ENCODE measurements at regions not wholly inside any gene's neighbourhood (a gene's known extent, or its start where the extent isn't known, plus 50 kb on each side); places are given as distances from the start of the nearest gene placed in this dataset.

GRCh38 chr22:48238284-48238915, 1476.0 kb downstream of the TBC1D22A start:
- BruUV-seq (replicated peaks): no TSS peak
- 18% methylated on average over 3 of the region's 9 CpGs for WGBS (ENCODE audit: low lambda C conversion rate)
- FAIRE-seq (no peak), DNase-seq (ENCODE audit: low spot score) (no peak), ATAC-seq (no peak)
- Histone ChIP-seq H3K36me3 (replicated peaks in 1 of 2; ENCODE audit: control insufficient read depth in 1 of 2, insufficient read depth in 2 of 2, low read length in 2 of 2) (no peaks in the 10 kb centered on the region), H3K4me2 (ENCODE audit: low read depth, low read length) (no peak overlapping the region), H3K27ac (ENCODE audit: extremely low read length, insufficient read depth, low read length) (no peak overlapping the region), H4K20me1 (ENCODE audit: insufficient read depth, low read length) (no peaks in the 10 kb centered on the region), H3K4me1 (ENCODE audit: insufficient read depth, low read length) (no peaks in the 10 kb centered on the region), H3K27me3 (ENCODE audit: control insufficient read depth in 1 of 2, insufficient read depth in 2 of 2, low read length in 2 of 2) (peaks cover 0 to 25% of the 10 kb centered on the region in 2 experiments; a peak in 2 of 5 replicates), H2AFZ (ENCODE audit: low read length) (no peak overlapping the region), H3K79me2 (ENCODE audit: insufficient read depth, low read length) (no peaks in the 10 kb centered on the region), H3K4me3 (replicated peaks in 1 of 3; ENCODE audit: insufficient read depth in 1 of 3, low read depth in 2 of 3, low read length in 3 of 3) (no peak overlapping the region), H3K9ac (ENCODE audit: insufficient read depth, low read depth, low read length) (no peak overlapping the region), H3K9me3 (ENCODE audit: low read length) (no peaks in the 10 kb centered on the region)
- intact Hi-C loops (cut with micrococcal nuclease; ENCODE audit: unreplicated experiment): no loop called here
- ChIA-PET POLR2A (no interaction called here), CTCF (ENCODE audit: low intra/inter-chr PET ratio, low total read pairs) (no interaction called here)
- in situ Hi-C loops (cut with HindIII; ENCODE audit: extremely low pct_ligation_motif_present, low pct_unique_long_range_greater_than_20kb): no loop called here
- TF ChIP-seq ZNF280D (CRISPR knock-in tag; IDR thresholded peaks at IDR 0.05): no peak

- Histone ChIP-seq H3K4me2 (ENCODE audit: low read depth, low read length) (no peak overlapping the region), H3K4me1 (ENCODE audit: insufficient read depth, low read length) (no peaks in the 10 kb centered on the region), H3K4me3 (replicated peaks in 1 of 3; ENCODE audit: insufficient read depth in 1 of 3, low read depth in 2 of 3, low read length in 3 of 3) (no peak overlapping the region), H3K27ac (ENCODE audit: extremely low read length, insufficient read depth, low read length) (no peak overlapping the region), H3K79me2 (ENCODE audit: insufficient read depth, low read length) (no peaks in the 10 kb centered on the region), H2AFZ (ENCODE audit: low read length) (no peak overlapping the region), H3K27me3 (ENCODE audit: control insufficient read depth in 1 of 2, insufficient read depth in 2 of 2, low read length in 2 of 2) (peaks cover 0 to 25% of the 10 kb centered on the region in 2 experiments; a peak in 2 of 5 replicates), H3K9me3 (ENCODE audit: low read length) (no peaks in the 10 kb centered on the region), H3K9ac (ENCODE audit: insufficient read depth, low read depth, low read length) (no peak overlapping the region), H4K20me1 (ENCODE audit: insufficient read depth, low read length) (no peaks in the 10 kb centered on the region), H3K36me3 (replicated peaks in 1 of 2; ENCODE audit: control insufficient read depth in 1 of 2, insufficient read depth in 2 of 2, low read length in 2 of 2) (no peaks in the 10 kb centered on the region)
- 16% methylated on average over 17 of the region's 21 CpGs for WGBS (ENCODE audit: low lambda C conversion rate)
- POLR2A ChIA-PET: no interaction called here
- TF ChIP-seq GABPB1 (CRISPR knock-in tag; IDR thresholded peaks at IDR 0.05): no peak
- ATAC-seq: no peak
- DNase-seq (ENCODE audit: low spot score): no peak
- in situ Hi-C loops (cut with HindIII; ENCODE audit: extremely low pct_ligation_motif_present, low pct_unique_long_range_greater_than_20kb) (no loop called here), intact Hi-C loops (cut with micrococcal nuclease; ENCODE audit: unreplicated experiment) (no loop called here)
- BruUV-seq (replicated peaks): no TSS peak
- FAIRE-seq: no peak
- CTCF ChIA-PET (ENCODE audit: low intra/inter-chr PET ratio, low total read pairs): no interaction called here
These were observed 1475.2 kb downstream of the TBC1D22A start for GRCh38 chr22:48237466-48238283.

Measured in HepG2 (cell line).